WTC11 (cell line): ENCODE measurements at regions not wholly inside any gene's neighbourhood (a gene's known extent, or its start where the extent isn't known, plus 50 kb on each side); places are given as distances from the start of the nearest gene placed in this dataset.

Source experiments
- E2F1 ChIP-seq: sonication (generic); formaldehyde crosslinking; IDR thresholded peaks from 2 replicates; pipeline ENCODE4 v1.8.0; 2022; ENCODE audit warnings: mild to moderate bottlenecking, missing genetic modification reagents
- FOXP1 ChIP-seq: sonication (generic); formaldehyde crosslinking; IDR thresholded peaks from 2 replicates; pipeline ENCODE4 v1.8.0; 2022; ENCODE audit warnings: missing genetic modification reagents, mild to moderate bottlenecking, moderate library complexity, borderline replicate concordance
- IRF2 ChIP-seq: sonication (generic); formaldehyde crosslinking; IDR thresholded peaks from 2 replicates; pipeline ENCODE4 v1.8.0; 2022; ENCODE audit warnings: low read depth, missing genetic modification reagents, borderline replicate concordance
- JUN ChIP-seq: sonication (generic); formaldehyde crosslinking; IDR thresholded peaks from 2 replicates; pipeline ENCODE4 v1.8.0; 2023; ENCODE audit warnings: mild to moderate bottlenecking, missing genetic modification reagents
- MAX ChIP-seq: sonication (generic); formaldehyde crosslinking; IDR thresholded peaks from 2 replicates; pipeline ENCODE4 v1.8.0; 2022; ENCODE audit warnings: mild to moderate bottlenecking, missing genetic modification reagents
- SP1 ChIP-seq: sonication (generic); formaldehyde crosslinking; conservative IDR thresholded peaks from 2 replicates; pipeline ENCODE4 v1.8.1; 2022; ENCODE audit warnings: missing genetic modification reagents
- TCF7 ChIP-seq: sonication (generic); formaldehyde crosslinking; IDR thresholded peaks from 2 replicates; pipeline ENCODE4 v1.8.0; 2022; ENCODE audit warnings: mild to moderate bottlenecking, low read depth, missing genetic modification reagents, moderate library complexity
- ZNF416 ChIP-seq: fragments of 250-450 bp; sonication (Bioruptor Pico); IDR thresholded peaks from 2 replicates; pipeline ENCODE4 v1.9.0; 2021; ENCODE audit warnings: mild to moderate bottlenecking, inconsistent platforms
- ZNF423 ChIP-seq: fragments of 250-450 bp; sonication (Bioruptor Pico); IDR thresholded peaks from 2 replicates; pipeline ENCODE4 v2.1.2; 2022; ENCODE audit warnings: mild to moderate bottlenecking, moderate library complexity
- TF ChIP-seq, protein P1 (sequence below): fragments of 200-600 bp; IDR thresholded peaks from 2 replicates; pipeline ENCODE4 v1.8.0; 2022; ENCODE audit warnings: antibody characterized with exemption
- TF ChIP-seq, protein P2 (sequence below): sonication (generic); formaldehyde crosslinking; IDR thresholded peaks from 2 replicates; pipeline ENCODE4 v1.8.1; 2023; ENCODE audit warnings: mild to moderate bottlenecking, missing genetic modification reagents
- TF ChIP-seq, protein P3 (sequence below): sonication (generic); formaldehyde crosslinking; IDR thresholded peaks from 2 replicates; pipeline ENCODE4 v1.8.1; 2023; ENCODE audit warnings: mild to moderate bottlenecking, moderate library complexity, missing genetic modification reagents

DNA sequence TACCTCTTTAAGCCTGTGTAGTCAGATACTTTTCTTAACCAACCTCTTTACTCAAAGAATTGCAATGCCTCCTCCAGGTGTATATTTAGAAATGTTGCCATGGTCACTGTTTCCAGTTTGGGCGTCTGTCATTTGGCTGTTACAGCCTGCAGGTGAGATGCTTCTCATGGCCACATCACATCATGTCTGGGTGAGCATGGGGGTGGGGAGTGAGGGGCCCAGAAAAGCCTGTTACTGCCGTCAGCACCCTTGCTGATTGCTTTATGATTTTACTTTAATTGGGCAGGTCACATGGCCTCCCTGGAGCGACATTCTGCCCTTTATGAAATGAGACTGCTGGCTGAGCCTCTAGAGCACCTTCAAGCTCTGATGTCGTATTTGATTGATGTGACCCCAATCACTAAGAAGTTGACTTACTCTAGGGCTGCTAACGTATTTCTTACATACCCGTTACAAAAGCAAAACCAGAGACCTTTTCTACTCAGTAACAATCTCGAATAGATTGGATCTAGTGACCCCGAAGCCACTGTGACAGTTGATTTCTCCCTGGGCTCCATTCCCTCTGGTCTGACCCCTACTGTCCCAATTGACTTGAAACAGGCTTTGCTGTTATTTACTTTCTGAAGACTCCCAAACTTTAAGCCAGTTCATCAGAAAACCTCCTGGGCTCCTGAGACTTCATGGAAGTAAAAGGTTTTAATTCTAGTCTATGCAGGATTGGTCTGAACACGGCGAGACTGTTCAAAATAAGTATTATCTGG, 60.7 kb downstream of the OTUD1 start:
- TF ChIP-seq, protein P1, sequence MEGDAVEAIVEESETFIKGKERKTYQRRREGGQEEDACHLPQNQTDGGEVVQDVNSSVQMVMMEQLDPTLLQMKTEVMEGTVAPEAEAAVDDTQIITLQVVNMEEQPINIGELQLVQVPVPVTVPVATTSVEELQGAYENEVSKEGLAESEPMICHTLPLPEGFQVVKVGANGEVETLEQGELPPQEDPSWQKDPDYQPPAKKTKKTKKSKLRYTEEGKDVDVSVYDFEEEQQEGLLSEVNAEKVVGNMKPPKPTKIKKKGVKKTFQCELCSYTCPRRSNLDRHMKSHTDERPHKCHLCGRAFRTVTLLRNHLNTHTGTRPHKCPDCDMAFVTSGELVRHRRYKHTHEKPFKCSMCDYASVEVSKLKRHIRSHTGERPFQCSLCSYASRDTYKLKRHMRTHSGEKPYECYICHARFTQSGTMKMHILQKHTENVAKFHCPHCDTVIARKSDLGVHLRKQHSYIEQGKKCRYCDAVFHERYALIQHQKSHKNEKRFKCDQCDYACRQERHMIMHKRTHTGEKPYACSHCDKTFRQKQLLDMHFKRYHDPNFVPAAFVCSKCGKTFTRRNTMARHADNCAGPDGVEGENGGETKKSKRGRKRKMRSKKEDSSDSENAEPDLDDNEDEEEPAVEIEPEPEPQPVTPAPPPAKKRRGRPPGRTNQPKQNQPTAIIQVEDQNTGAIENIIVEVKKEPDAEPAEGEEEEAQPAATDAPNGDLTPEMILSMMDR = no peak
- TF ChIP-seq ZNF416 (CRISPR knock-in tag) (no peak), MAX (CRISPR knock-in tag) (no peak), FOXP1 (CRISPR knock-in tag) (no peak), E2F1 (CRISPR knock-in tag) (no peak), IRF2 (CRISPR knock-in tag) (no peak), SP1 (no peak), ZNF423 (CRISPR knock-in tag) (no peak), TCF7 (CRISPR knock-in tag) (no peak), JUN (no peak)
- TF ChIP-seq, protein P2, sequence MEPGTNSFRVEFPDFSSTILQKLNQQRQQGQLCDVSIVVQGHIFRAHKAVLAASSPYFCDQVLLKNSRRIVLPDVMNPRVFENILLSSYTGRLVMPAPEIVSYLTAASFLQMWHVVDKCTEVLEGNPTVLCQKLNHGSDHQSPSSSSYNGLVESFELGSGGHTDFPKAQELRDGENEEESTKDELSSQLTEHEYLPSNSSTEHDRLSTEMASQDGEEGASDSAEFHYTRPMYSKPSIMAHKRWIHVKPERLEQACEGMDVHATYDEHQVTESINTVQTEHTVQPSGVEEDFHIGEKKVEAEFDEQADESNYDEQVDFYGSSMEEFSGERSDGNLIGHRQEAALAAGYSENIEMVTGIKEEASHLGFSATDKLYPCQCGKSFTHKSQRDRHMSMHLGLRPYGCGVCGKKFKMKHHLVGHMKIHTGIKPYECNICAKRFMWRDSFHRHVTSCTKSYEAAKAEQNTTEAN = no peak
- TF ChIP-seq, protein P3, sequence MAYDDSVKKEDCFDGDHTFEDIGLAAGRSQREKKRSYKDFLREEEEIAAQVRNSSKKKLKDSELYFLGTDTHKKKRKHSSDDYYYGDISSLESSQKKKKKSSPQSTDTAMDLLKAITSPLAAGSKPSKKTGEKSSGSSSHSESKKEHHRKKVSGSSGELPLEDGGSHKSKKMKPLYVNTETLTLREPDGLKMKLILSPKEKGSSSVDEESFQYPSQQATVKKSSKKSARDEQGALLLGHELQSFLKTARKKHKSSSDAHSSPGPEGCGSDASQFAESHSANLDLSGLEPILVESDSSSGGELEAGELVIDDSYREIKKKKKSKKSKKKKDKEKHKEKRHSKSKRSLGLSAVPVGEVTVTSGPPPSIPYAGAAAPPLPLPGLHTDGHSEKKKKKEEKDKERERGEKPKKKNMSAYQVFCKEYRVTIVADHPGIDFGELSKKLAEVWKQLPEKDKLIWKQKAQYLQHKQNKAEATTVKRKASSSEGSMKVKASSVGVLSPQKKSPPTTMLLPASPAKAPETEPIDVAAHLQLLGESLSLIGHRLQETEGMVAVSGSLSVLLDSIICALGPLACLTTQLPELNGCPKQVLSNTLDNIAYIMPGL (CRISPR knock-in tag) = no peak
